ENCODE measurements at regions not wholly inside any gene's neighbourhood (a gene's known extent, or its start where the extent isn't known, plus 50 kb on each side); places are given as distances from the start of the nearest gene placed in this dataset.
"Not testable (repeated sequence)": the region's sequence is repeated elsewhere in the genome, so short reads cannot be mapped to it uniquely, and the experiment has no call there.

DNA sequence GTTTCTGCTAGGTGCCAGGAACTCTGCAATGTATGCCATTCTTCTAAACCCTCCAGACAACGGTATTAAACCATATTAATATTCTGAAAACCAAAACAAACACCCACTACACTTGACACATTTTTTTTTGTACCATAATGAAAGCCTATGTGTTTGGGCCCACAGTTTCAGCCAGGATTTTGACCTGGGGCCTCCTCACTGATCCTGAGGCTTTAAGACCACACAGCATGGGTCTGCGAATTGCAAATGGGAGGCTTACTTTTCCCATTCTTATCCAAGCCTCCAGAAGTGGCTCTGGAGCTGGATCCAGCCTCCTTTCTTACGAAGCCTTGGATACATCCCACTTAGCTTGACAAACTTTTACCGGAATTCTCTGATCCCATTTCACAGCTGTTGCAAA, 56.7 kb downstream of the RNU1-4 start:
- H3K4me1 Mint-ChIP-seq; H3K27me3 ChIP-seq (ENCODE audit: control insufficient read depth in 2 of 2, insufficient read depth in 2 of 2, low read length in 2 of 2); H3K27ac Mint-ChIP-seq; H3K36me3 Mint-ChIP-seq; H3K27ac ChIP-seq (ENCODE audit: low read depth in 1 of 2, low read length in 2 of 2); H3K9me3 Mint-ChIP-seq; H3K36me3 ChIP-seq (replicated peaks in 1 of 2; ENCODE audit: control insufficient read depth in 1 of 2, insufficient read depth in 2 of 2, low read length in 2 of 2); H2AFZ ChIP-seq (ENCODE audit: insufficient read depth, low read depth, low read length, poor library complexity, severe bottlenecking); H3K79me2 ChIP-seq (ENCODE audit: insufficient read depth, low read length); H3K4me2 ChIP-seq (replicated peaks; ENCODE audit: extremely low read depth, low read length, poor library complexity, severe bottlenecking); H3K9ac ChIP-seq (ENCODE audit: insufficient read depth, low read length, poor library complexity, severe bottlenecking); H3K4me1 ChIP-seq (ENCODE audit: control insufficient read depth in 1 of 2, insufficient read depth in 2 of 2, low read length in 2 of 2); H4K20me1 ChIP-seq (ENCODE audit: insufficient read depth, low read length); H3K27me3 Mint-ChIP-seq (ENCODE audit: low read depth in 3 of 3); intact Hi-C loops (cut with micrococcal nuclease); H3K4me3 Mint-ChIP-seq; DNase-seq; H3K4me3 ChIP-seq (replicated peaks in 1 of 3; ENCODE audit: low read depth in 2 of 3, low read length in 3 of 3); H3K9me3 ChIP-seq (replicated peaks in 1 of 2; ENCODE audit: control insufficient read depth in 1 of 2, insufficient read depth in 1 of 2, low read length in 2 of 2): not testable (repeated sequence)
- no CpG with 5 or more reads among the region's 4 CpGs for WGBS (ENCODE audit: insufficient coverage)

DNA sequence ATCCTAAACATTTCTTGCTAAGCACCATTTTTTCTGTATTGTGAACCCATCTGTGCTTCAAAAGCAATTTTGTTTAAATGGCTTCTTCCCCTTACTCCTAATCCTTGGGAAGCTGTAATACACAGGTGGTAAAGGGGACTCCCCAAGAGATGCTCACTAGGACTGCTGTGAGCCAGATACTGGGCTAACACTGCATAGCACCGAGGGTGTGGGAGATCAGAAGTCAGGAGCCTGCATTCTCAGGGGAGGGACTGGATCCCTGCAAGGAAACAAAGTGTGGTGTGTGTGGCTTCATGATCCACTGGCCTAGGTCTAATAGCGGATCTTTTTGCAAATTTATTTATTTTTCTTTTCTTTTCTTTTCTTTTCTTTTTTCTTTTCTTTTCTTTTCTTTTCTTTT, 57.7 kb downstream of the RNU1-4 start:
- H3K4me3 ChIP-seq (replicated peaks in 1 of 3; ENCODE audit: low read depth in 2 of 3, low read length in 3 of 3); H3K9me3 Mint-ChIP-seq; H3K27me3 Mint-ChIP-seq (ENCODE audit: low read depth in 3 of 3); H3K27me3 ChIP-seq (ENCODE audit: control insufficient read depth in 2 of 2, insufficient read depth in 2 of 2, low read length in 2 of 2); intact Hi-C loops (cut with micrococcal nuclease); DNase-seq; H3K36me3 ChIP-seq (replicated peaks in 1 of 2; ENCODE audit: control insufficient read depth in 1 of 2, insufficient read depth in 2 of 2, low read length in 2 of 2); H3K4me1 ChIP-seq (ENCODE audit: control insufficient read depth in 1 of 2, insufficient read depth in 2 of 2, low read length in 2 of 2); H3K4me1 Mint-ChIP-seq; H4K20me1 ChIP-seq (ENCODE audit: insufficient read depth, low read length); H3K4me2 ChIP-seq (replicated peaks; ENCODE audit: extremely low read depth, low read length, poor library complexity, severe bottlenecking); H3K27ac Mint-ChIP-seq; H3K9me3 ChIP-seq (replicated peaks in 1 of 2; ENCODE audit: control insufficient read depth in 1 of 2, insufficient read depth in 1 of 2, low read length in 2 of 2); H3K36me3 Mint-ChIP-seq; H2AFZ ChIP-seq (ENCODE audit: insufficient read depth, low read depth, low read length, poor library complexity, severe bottlenecking); H3K9ac ChIP-seq (ENCODE audit: insufficient read depth, low read length, poor library complexity, severe bottlenecking); H3K27ac ChIP-seq (ENCODE audit: low read depth in 1 of 2, low read length in 2 of 2); H3K79me2 ChIP-seq (ENCODE audit: insufficient read depth, low read length); H3K4me3 Mint-ChIP-seq: not testable (repeated sequence)
- no CpG with 5 or more reads among the region's 2 CpGs for WGBS (ENCODE audit: insufficient coverage)

All from CD14-positive monocyte (primary cell).